Neural cell (in vitro differentiated cells): ENCODE measurements at regions not wholly inside any gene's neighbourhood (a gene's known extent, or its start where the extent isn't known, plus 50 kb on each side); places are given as distances from the start of the nearest gene placed in this dataset.

Experiments
- H2AFZ ChIP-seq: fragments of 200-600, 300-800 bp; sonication (generic), shearing (Covaris generic); 2 replicates; pipeline ENCODE4 v1.6.0; 2014; ENCODE audit warnings: low read depth, mild to moderate bottlenecking, antibody characterized with exemption, low read length, moderate library complexity
- H3F3A ChIP-seq: fragments of 200-600 bp; shearing (Covaris generic); 2 replicates; pipeline ENCODE4 v1.6.1; 2016; ENCODE audit warnings: mild to moderate bottlenecking, moderate library complexity, mixed read lengths, antibody characterized with exemption, low read length; ENCODE audit not compliant: insufficient read depth, poor library complexity, severe bottlenecking
- H3K27ac ChIP-seq: fragments of 200-600, 300-800 bp; sonication (generic), shearing (Covaris generic); 2 replicates; pipeline ENCODE4 v1.5.1; 2014; ENCODE audit warnings: mild to moderate bottlenecking, low read length, moderate library complexity
- H3K27me3 ChIP-seq: fragments of 300-800, 200-600 bp; sonication (generic), shearing (Covaris generic); 2 replicates; pipeline ENCODE4 v1.6.0; 2014; ENCODE audit warnings: mild to moderate bottlenecking, low read depth, low read length, moderate library complexity; ENCODE audit not compliant: insufficient read depth
- H3K36me3 ChIP-seq: fragments of 300-800, 200-600 bp; sonication (generic), shearing (Covaris generic); 2 replicates; pipeline ENCODE4 v1.5.1; 2014; ENCODE audit warnings: mild to moderate bottlenecking, antibody characterized with exemption, low read length, moderate library complexity; ENCODE audit not compliant: insufficient read depth
- H3K4me2 ChIP-seq: fragments of 300-800, 200-600 bp; sonication (generic), shearing (Covaris generic); 2 replicates; pipeline ENCODE4 v1.6.0; 2014; ENCODE audit warnings: mild to moderate bottlenecking, low read length
- H3K4me3 ChIP-seq: fragments of 300-800, 200-600 bp; sonication (generic), shearing (Covaris generic); 2 replicates; pipeline ENCODE4 v1.5.1; 2014; ENCODE audit warnings: mild to moderate bottlenecking, low read length, moderate library complexity
- H3K79me2 ChIP-seq: fragments of 200-600 bp; shearing (Covaris generic); replicated peaks from 2 replicates; pipeline ENCODE4 v1.6.0; 2014; ENCODE audit warnings: mild to moderate bottlenecking, low read length, moderate library complexity; ENCODE audit not compliant: insufficient read depth
- H3K9ac ChIP-seq: fragments of 300-800, 200-600 bp; sonication (generic), shearing (Covaris generic); 2 replicates; pipeline ENCODE4 v1.6.1; 2016; ENCODE audit warnings: mild to moderate bottlenecking, low read length, mixed read lengths
- H3K9me2 ChIP-seq: fragments of 200-600 bp; shearing (Covaris generic); 2 replicates; pipeline ENCODE4 v1.6.1; 2016; ENCODE audit warnings: mild to moderate bottlenecking, low read length, mixed read lengths; ENCODE audit not compliant: insufficient read depth
- H3K9me3 ChIP-seq: fragments of 200-600, 300-800 bp; sonication (generic), shearing (Covaris generic); 2 replicates; pipeline ENCODE4 v1.6.1; 2016; ENCODE audit warnings: mild to moderate bottlenecking, mixed run types, low read length, moderate library complexity, mixed read lengths
- H4K20me1 ChIP-seq: fragments of 200-600 bp; shearing (Covaris generic); 2 replicates; pipeline ENCODE4 v1.6.1; 2016; ENCODE audit warnings: mild to moderate bottlenecking, mixed run types; ENCODE audit not compliant: insufficient read depth
- CTCF ChIP-seq: fragments of 450-650 bp; IDR thresholded peaks from 2 replicates; pipeline ENCODE4 v1.5.1; 2014; ENCODE audit warnings: antibody characterized with exemption, mild to moderate bottlenecking, moderate library complexity; ENCODE audit not compliant: poor library complexity, severe bottlenecking
- EP300 ChIP-seq: fragments of 450-650 bp; conservative IDR thresholded peaks from 2 replicates; pipeline ENCODE4 v1.6.1; 2014; ENCODE audit warnings: antibody characterized with exemption, mild to moderate bottlenecking, moderate library complexity; ENCODE audit not compliant: poor library complexity, severe bottlenecking
- EZH2 ChIP-seq: fragments of 200-600, 300-800 bp; shearing (Covaris generic), sonication (generic); IDR thresholded peaks from 2 replicates; pipeline ENCODE4 v1.6.1; 2014; ENCODE audit warnings: antibody characterized with exemption, low read length, borderline replicate concordance, mild to moderate bottlenecking; ENCODE audit not compliant: insufficient read depth, poor library complexity, severe bottlenecking
- MXI1 ChIP-seq: fragments of 450-650 bp; conservative IDR thresholded peaks from 2 replicates; pipeline ENCODE4 v1.6.1; 2014; ENCODE audit warnings: antibody characterized with exemption, mild to moderate bottlenecking; ENCODE audit not compliant: poor library complexity, severe bottlenecking
- POLR2AphosphoS5 ChIP-seq: IDR thresholded peaks from 2 replicates; pipeline ENCODE4 v1.6.1; 2012
- RAD21 ChIP-seq: fragments of 450-650 bp; conservative IDR thresholded peaks from 2 replicates; pipeline ENCODE4 v1.6.1; 2014; ENCODE audit warnings: antibody characterized with exemption, mild to moderate bottlenecking, moderate library complexity
- SMC3 ChIP-seq: fragments of 450-650 bp; conservative IDR thresholded peaks from 2 replicates; pipeline ENCODE4 v1.6.1; 2014; ENCODE audit warnings: antibody characterized with exemption, mild to moderate bottlenecking, moderate library complexity; ENCODE audit not compliant: poor library complexity
- TAF1 ChIP-seq: IDR thresholded peaks from 2 replicates; pipeline ENCODE4 v1.6.1; 2012; ENCODE audit warnings: low read depth
- TF ChIP-seq, protein P1 (sequence below): IDR thresholded peaks from 2 replicates; pipeline ENCODE4 v1.6.1; 2012; ENCODE audit warnings: borderline replicate concordance

DNA sequence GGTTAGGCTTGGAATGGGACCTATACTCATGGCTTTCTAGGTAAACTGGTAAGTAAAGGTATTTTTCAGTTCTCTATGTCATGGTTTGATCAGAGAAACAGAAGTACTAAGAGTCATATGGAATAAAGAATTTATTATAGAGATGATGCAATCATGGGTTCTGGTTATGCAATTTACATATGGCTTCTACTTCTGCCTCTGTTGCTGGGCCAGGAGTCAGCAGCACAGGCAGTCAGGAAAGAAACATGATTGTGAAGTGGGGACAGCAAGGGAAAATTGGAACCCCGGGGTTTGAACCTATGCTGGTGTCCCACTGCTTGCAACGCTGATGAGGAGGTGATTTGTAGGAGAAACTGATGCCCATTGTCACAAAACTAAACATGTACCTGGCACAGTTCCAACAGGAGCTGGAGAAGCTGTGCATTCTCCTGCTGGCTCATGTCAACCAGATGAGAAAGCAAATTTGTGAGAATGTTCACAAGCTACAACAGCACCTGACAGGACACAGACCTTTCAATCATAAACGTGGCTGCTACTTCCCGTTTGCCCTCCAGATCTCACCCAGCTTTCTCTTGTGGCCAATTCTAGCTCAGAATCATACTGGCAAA lies 887.1 kb downstream of the TFAP2A start:
- Histone ChIP-seq H3K9ac (no peak overlapping the region), H3K36me3 (no peaks in the 10 kb centered on the region), H3K27ac (no peak overlapping the region), H3K9me3 (no peaks in the 10 kb centered on the region), H3K27me3 (no peaks in the 10 kb centered on the region), H3F3A (no peaks in the 10 kb centered on the region), H3K9me2 (no peaks in the 10 kb centered on the region), H4K20me1 (no peaks in the 10 kb centered on the region), H2AFZ (no peak overlapping the region), H3K4me3 (no peak overlapping the region), H3K79me2 (no peaks in the 10 kb centered on the region), H3K4me2 (no peak overlapping the region)
- TF ChIP-seq EP300 (no peak), POLR2AphosphoS5 (no peak), SMC3 (no peak), TAF1 (no peak), RAD21 (no peak), MXI1 (no peak), EZH2 (no peak), CTCF (no peak)
- TF ChIP-seq, protein P1, sequence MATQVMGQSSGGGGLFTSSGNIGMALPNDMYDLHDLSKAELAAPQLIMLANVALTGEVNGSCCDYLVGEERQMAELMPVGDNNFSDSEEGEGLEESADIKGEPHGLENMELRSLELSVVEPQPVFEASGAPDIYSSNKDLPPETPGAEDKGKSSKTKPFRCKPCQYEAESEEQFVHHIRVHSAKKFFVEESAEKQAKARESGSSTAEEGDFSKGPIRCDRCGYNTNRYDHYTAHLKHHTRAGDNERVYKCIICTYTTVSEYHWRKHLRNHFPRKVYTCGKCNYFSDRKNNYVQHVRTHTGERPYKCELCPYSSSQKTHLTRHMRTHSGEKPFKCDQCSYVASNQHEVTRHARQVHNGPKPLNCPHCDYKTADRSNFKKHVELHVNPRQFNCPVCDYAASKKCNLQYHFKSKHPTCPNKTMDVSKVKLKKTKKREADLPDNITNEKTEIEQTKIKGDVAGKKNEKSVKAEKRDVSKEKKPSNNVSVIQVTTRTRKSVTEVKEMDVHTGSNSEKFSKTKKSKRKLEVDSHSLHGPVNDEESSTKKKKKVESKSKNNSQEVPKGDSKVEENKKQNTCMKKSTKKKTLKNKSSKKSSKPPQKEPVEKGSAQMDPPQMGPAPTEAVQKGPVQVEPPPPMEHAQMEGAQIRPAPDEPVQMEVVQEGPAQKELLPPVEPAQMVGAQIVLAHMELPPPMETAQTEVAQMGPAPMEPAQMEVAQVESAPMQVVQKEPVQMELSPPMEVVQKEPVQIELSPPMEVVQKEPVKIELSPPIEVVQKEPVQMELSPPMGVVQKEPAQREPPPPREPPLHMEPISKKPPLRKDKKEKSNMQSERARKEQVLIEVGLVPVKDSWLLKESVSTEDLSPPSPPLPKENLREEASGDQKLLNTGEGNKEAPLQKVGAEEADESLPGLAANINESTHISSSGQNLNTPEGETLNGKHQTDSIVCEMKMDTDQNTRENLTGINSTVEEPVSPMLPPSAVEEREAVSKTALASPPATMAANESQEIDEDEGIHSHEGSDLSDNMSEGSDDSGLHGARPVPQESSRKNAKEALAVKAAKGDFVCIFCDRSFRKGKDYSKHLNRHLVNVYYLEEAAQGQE = no peak

- Histone ChIP-seq H3K27ac (no peak overlapping the region), H4K20me1 (no peaks in the 10 kb centered on the region), H3F3A (no peaks in the 10 kb centered on the region), H3K4me2 (no peak overlapping the region), H3K9me2 (no peaks in the 10 kb centered on the region), H3K36me3 (no peaks in the 10 kb centered on the region), H2AFZ (no peak overlapping the region), H3K27me3 (no peaks in the 10 kb centered on the region), H3K4me3 (no peak overlapping the region), H3K9me3 (no peaks in the 10 kb centered on the region), H3K9ac (no peak overlapping the region), H3K79me2 (no peaks in the 10 kb centered on the region)
- TF ChIP-seq MXI1 = no peak
- TF ChIP-seq POLR2AphosphoS5 = no peak
- TF ChIP-seq CTCF = no peak
- TF ChIP-seq, protein P1 = no peak
- no peak for TF ChIP-seq EZH2
- no peak for TF ChIP-seq RAD21
- no peak for TF ChIP-seq SMC3
- TF ChIP-seq TAF1 = no peak
- TF ChIP-seq EP300 = no peak
These were observed 891.4 kb downstream of the TFAP2A start for GRCh38 chr6:9523462-9523861.
